ENCODE measurements at regions not wholly inside any gene's neighbourhood (a gene's known extent, or its start where the extent isn't known, plus 50 kb on each side); places are given as distances from the start of the nearest gene placed in this dataset.

DNA sequence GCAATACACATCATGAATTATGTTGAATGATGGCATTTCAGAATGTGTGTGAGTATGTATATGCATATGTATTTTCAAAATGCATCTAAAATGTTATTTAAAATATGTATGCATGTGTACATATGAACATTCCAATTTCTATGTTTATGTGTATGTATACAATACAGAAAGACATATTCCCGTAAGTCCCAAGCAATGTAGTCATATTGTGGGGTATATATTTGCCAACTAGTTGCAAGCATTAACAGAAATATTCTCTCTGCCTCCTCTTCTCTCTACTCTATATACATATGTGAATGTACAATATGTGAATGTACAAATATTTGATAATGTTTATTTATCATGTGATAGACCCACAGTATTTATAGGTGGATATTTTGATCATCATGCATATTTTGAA lies 345.8 kb upstream of the ZEB2 start:
- no peak for DNase-seq
- Histone ChIP-seq H3K9me3 (ENCODE audit: control insufficient read depth, low read depth, low read length) (no peaks in the 10 kb centered on the region), H2AK5ac (ENCODE audit: insufficient read length, low read length) (no peak overlapping the region), H3K79me2 (ENCODE audit: insufficient read depth, low read length) (no peaks in the 10 kb centered on the region), H2BK15ac (ENCODE audit: low read depth, low read length) (no peak overlapping the region), H3K23ac (ENCODE audit: insufficient read length, low read depth, low read length) (no peak overlapping the region), H2BK20ac (ENCODE audit: low read depth, low read length, poor library complexity, severe bottlenecking) (no peak overlapping the region), H3K27me3 (ENCODE audit: insufficient read depth, low read length) (no peaks in the 10 kb centered on the region), H3K9ac (ENCODE audit: extremely low read depth, insufficient read length, low read length) (no peak overlapping the region), H3K27ac (ENCODE audit: insufficient read length, low read depth, low read length) (no peak overlapping the region), H2BK12ac (ENCODE audit: insufficient read length, low read depth, low read length) (no peak overlapping the region), H4K5ac (ENCODE audit: insufficient read length, low read depth, low read length) (no peak overlapping the region), H3K4me1 (ENCODE audit: insufficient read depth, low read length) (no peaks in the 10 kb centered on the region), H2BK5ac (ENCODE audit: insufficient read length, low read length) (no peak overlapping the region), H3T11ph (ENCODE audit: low read length) (no peak overlapping the region), H3K4ac (ENCODE audit: low read depth, low read length) (no peak overlapping the region), H3K14ac (ENCODE audit: insufficient read depth, low read length) (no peak overlapping the region), H3K4me2 (ENCODE audit: insufficient read depth, insufficient read length, low read length) (no peak overlapping the region), H3K18ac (ENCODE audit: insufficient read length, low read depth, low read length) (no peak overlapping the region), H4K20me1 (ENCODE audit: control insufficient read depth, insufficient read depth, insufficient read length) (no peaks in the 10 kb centered on the region), H3K56ac (ENCODE audit: insufficient read length, low read depth, low read length) (no peak overlapping the region), H4K8ac (replicated peaks; ENCODE audit: insufficient read length, low read depth, low read length) (no peak overlapping the region), H2AFZ (ENCODE audit: low read length) (no peak overlapping the region), H3K79me1 (ENCODE audit: insufficient read depth, low read depth, low read length, poor library complexity, severe bottlenecking) (no peaks in the 10 kb centered on the region), H2BK120ac (ENCODE audit: low read depth, low read length, poor library complexity, severe bottlenecking) (no peak overlapping the region), H4K91ac (ENCODE audit: insufficient read length, low read depth, low read length) (no peak overlapping the region), H3K23me2 (ENCODE audit: insufficient read length, low read depth, low read length, poor library complexity, severe bottlenecking) (no peaks in the 10 kb centered on the region)
- Mint-ChIP-seq H3K27ac (no peak overlapping the region), H3K4me1 (no peaks in the 10 kb centered on the region), H3K27me3 (ENCODE audit: low read depth) (no peaks in the 10 kb centered on the region), H3K36me3 (ENCODE audit: insufficient read depth in 1 of 3, low read depth in 3 of 3) (no peaks in the 10 kb centered on the region), H3K4me3 (no peak overlapping the region), H3K9me3 (no peaks in the 10 kb centered on the region)
- TF ChIP-seq, protein P1, sequence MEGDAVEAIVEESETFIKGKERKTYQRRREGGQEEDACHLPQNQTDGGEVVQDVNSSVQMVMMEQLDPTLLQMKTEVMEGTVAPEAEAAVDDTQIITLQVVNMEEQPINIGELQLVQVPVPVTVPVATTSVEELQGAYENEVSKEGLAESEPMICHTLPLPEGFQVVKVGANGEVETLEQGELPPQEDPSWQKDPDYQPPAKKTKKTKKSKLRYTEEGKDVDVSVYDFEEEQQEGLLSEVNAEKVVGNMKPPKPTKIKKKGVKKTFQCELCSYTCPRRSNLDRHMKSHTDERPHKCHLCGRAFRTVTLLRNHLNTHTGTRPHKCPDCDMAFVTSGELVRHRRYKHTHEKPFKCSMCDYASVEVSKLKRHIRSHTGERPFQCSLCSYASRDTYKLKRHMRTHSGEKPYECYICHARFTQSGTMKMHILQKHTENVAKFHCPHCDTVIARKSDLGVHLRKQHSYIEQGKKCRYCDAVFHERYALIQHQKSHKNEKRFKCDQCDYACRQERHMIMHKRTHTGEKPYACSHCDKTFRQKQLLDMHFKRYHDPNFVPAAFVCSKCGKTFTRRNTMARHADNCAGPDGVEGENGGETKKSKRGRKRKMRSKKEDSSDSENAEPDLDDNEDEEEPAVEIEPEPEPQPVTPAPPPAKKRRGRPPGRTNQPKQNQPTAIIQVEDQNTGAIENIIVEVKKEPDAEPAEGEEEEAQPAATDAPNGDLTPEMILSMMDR (conservative IDR thresholded peaks at IDR 0.05): no peak
- WGBS (ENCODE audit: extremely low coverage, insufficient read length, low lambda C conversion rate): no CpG with 5 or more reads among the region's 1 CpG
